Keratinocyte (primary cell): ENCODE measurements at regions not wholly inside any gene's neighbourhood (a gene's known extent, or its start where the extent isn't known, plus 50 kb on each side); places are given as distances from the start of the nearest gene placed in this dataset.

Source experiments
- DNase-seq: peaks from one replicate; pipeline ENCODE4 v3.0.0-alpha.2; 2011; ENCODE audit warnings: low read depth, missing footprints, low spot score
- FAIRE-seq: peaks from 2 replicates; lab custom pipeline; 2011; peaks lifted over from hg19 to GRCh38; lab: Jason Lieb, UNC
- H2AFZ ChIP-seq: 2 replicates; pipeline ENCODE4 v1.6.0; 2012; ENCODE audit warnings: low read length, control low read depth, inconsistent platforms; ENCODE audit not compliant: control insufficient read depth
- H3K27ac ChIP-seq: 2 replicates; pipeline ENCODE4 v1.5.1; 2011; ENCODE audit warnings: low read length; ENCODE audit not compliant: control insufficient read depth, insufficient read depth
- H3K27me3 ChIP-seq: 3 replicates; pipeline ENCODE4 v1.6.0; 2011; ENCODE audit warnings: low read length; ENCODE audit not compliant: control insufficient read depth, insufficient read depth; ENCODE audit errors: extremely low read depth
- H3K36me3 ChIP-seq, 2 experiments: 2 replicates in 1 of 2; 3 replicates in 1 of 2; pipeline ENCODE4 v1.5.1; 2011; ENCODE audit warnings: low read length in 2 of 2, mild to moderate bottlenecking in 1 of 2; ENCODE audit not compliant: control insufficient read depth in 2 of 2, insufficient read depth in 2 of 2; ENCODE audit errors: extremely low read depth in 1 of 2
- H3K4me1 ChIP-seq: 3 replicates; pipeline ENCODE4 v1.5.1; 2011; ENCODE audit warnings: low read length; ENCODE audit not compliant: control insufficient read depth, insufficient read depth; ENCODE audit errors: extremely low read depth
- H3K4me2 ChIP-seq: 3 replicates; pipeline ENCODE4 v1.6.0; 2011; ENCODE audit warnings: low read depth, low read length; ENCODE audit not compliant: control insufficient read depth, insufficient read depth; ENCODE audit errors: extremely low read depth
- H3K4me3 ChIP-seq, 3 experiments: fragments of 200-600 bp in 1 of 3; sonication (generic) in 1 of 3; 2 replicates in 2 of 3; 3 replicates in 1 of 3; pipeline ENCODE4 v1.5.1; 2011 to 2016; ENCODE audit warnings: low read length in 3 of 3, mild to moderate bottlenecking in 3 of 3, control low read depth in 2 of 3, inconsistent platforms in 1 of 3, low read depth in 1 of 3, mixed read lengths in 1 of 3, mixed run types in 1 of 3, moderate library complexity in 1 of 3; ENCODE audit not compliant: control insufficient read depth in 2 of 3, insufficient read depth in 2 of 3; ENCODE audit errors: extremely low read depth in 1 of 3
- H3K79me2 ChIP-seq: 2 replicates; pipeline ENCODE4 v1.6.0; 2012; ENCODE audit warnings: low read length; ENCODE audit not compliant: control insufficient read depth, insufficient read depth
- H3K9ac ChIP-seq: 3 replicates; pipeline ENCODE4 v1.6.0; 2011; ENCODE audit warnings: low read length; ENCODE audit not compliant: control insufficient read depth, insufficient read depth; ENCODE audit errors: extremely low read depth
- H3K9me1 ChIP-seq: 3 replicates; pipeline ENCODE4 v1.6.0; 2011; ENCODE audit warnings: low read length; ENCODE audit not compliant: control insufficient read depth, insufficient read depth; ENCODE audit errors: extremely low read depth
- H3K9me3 ChIP-seq: 2 replicates; pipeline ENCODE4 v1.5.1; 2012; ENCODE audit warnings: low read depth, low read length; ENCODE audit not compliant: control insufficient read depth
- H4K20me1 ChIP-seq: 3 replicates; pipeline ENCODE4 v1.6.0; 2011; ENCODE audit warnings: low read length; ENCODE audit not compliant: control insufficient read depth, insufficient read depth; ENCODE audit errors: extremely low read depth
- CTCF ChIP-seq, 3 experiments: IDR thresholded peaks in 1 of 3; conservative IDR thresholded peaks in 1 of 3; optimal IDR thresholded peaks in 1 of 3; 2 replicates in 2 of 3; 3 replicates in 1 of 3; pipeline versions ENCODE3 to v1.5.1; 2011; ENCODE audit warnings: low read length in 3 of 3, mild to moderate bottlenecking in 3 of 3, moderate library complexity in 2 of 3, control low read depth in 1 of 3, inconsistent platforms in 1 of 3; ENCODE audit not compliant: insufficient read depth in 2 of 3; ENCODE audit errors: extremely low read depth in 1 of 3
- EZH2 ChIP-seq: IDR thresholded peaks from one replicate; pipeline ENCODE4 v1.6.1; 2012; ENCODE audit warnings: inconsistent platforms, mild to moderate bottlenecking, low read length, moderate library complexity
- dilution Hi-C: fragments of 300-500 bp; cut with MboI; formaldehyde crosslinking; loops from one replicate; pipeline ENCODE4 v1.7.0; 2020; ENCODE audit warnings: low sequenced_read_pairs; ENCODE audit not compliant: extremely low pct_ligation_motif_present

DNA sequence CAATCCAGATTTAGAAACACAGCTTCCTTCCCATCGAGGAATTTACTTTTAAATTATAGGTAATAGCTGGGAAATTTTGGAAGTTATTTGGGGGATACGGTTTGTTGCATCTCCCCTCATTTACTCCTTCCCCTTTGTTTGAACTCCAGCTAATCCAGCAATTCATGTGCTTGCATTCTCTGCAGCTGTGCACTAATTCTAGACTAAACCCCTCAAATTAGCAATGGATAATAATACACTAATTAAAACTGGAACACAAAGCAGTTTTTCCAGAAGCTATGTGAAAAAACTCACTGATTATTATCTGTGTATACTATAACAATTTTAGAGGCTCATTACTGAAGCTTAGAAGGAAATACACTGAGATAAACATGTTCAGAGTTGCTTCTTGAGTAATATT is 751.2 kb upstream of the ZNF608 start:
- no peak overlapping the region for H3K4me3 ChIP-seq
- no peaks in the 10 kb centered on the region for H3K9me1 ChIP-seq
- H3K9ac ChIP-seq = no peak overlapping the region
- no peaks in the 10 kb centered on the region for H4K20me1 ChIP-seq
- no peaks in the 10 kb centered on the region for H3K9me3 ChIP-seq
- H3K36me3 ChIP-seq = no peaks in the 10 kb centered on the region
- no peak overlapping the region for H2AFZ ChIP-seq
- no peaks in the 10 kb centered on the region for H3K27me3 ChIP-seq
- no peak overlapping the region for H3K4me2 ChIP-seq
- TF ChIP-seq EZH2 (no peak), CTCF (optimal IDR thresholded peaks at IDR 0.05 in 1 of 3, IDR thresholded peaks at IDR 0.05 in 1 of 3, conservative IDR thresholded peaks at IDR 0.05 in 1 of 3; ENCODE audit: extremely low read depth in 1 of 3, insufficient read depth in 2 of 3, low read length in 3 of 3) (no peak)
- DNase-seq = no peak
- no peak for FAIRE-seq
- no peak overlapping the region for H3K27ac ChIP-seq
- H3K79me2 ChIP-seq = no peaks in the 10 kb centered on the region
- dilution Hi-C loops = no loop called here
- H3K4me1 ChIP-seq = no peaks in the 10 kb centered on the region

- H3K27ac ChIP-seq = no peak overlapping the region
- no peaks in the 10 kb centered on the region for H3K4me1 ChIP-seq
- no peak overlapping the region for H2AFZ ChIP-seq
- H3K79me2 ChIP-seq = no peaks in the 10 kb centered on the region
- dilution Hi-C loops = no loop called here
- no peak for TF ChIP-seq CTCF (optimal IDR thresholded peaks at IDR 0.05 in 1 of 3, IDR thresholded peaks at IDR 0.05 in 1 of 3, conservative IDR thresholded peaks at IDR 0.05 in 1 of 3; ENCODE audit: extremely low read depth in 1 of 3, insufficient read depth in 2 of 3, low read length in 3 of 3)
- no peak for TF ChIP-seq EZH2
- no peaks in the 10 kb centered on the region for H3K9me1 ChIP-seq
- H3K9me3 ChIP-seq = no peaks in the 10 kb centered on the region
- no peaks in the 10 kb centered on the region for H3K36me3 ChIP-seq
- FAIRE-seq (peak; percentile 13), DNase-seq (no peak)
- no peak overlapping the region for H3K9ac ChIP-seq
- H4K20me1 ChIP-seq = no peaks in the 10 kb centered on the region
- no peaks in the 10 kb centered on the region for H3K27me3 ChIP-seq
- H3K4me3 ChIP-seq = no peak overlapping the region
- H3K4me2 ChIP-seq = no peak overlapping the region
Measured at GRCh38 chr5:125499636-125500332, 753.3 kb upstream of the ZNF608 start.
